ENCODE measurements at regions not wholly inside any gene's neighbourhood (a gene's known extent, or its start where the extent isn't known, plus 50 kb on each side); places are given as distances from the start of the nearest gene placed in this dataset.

DNA sequence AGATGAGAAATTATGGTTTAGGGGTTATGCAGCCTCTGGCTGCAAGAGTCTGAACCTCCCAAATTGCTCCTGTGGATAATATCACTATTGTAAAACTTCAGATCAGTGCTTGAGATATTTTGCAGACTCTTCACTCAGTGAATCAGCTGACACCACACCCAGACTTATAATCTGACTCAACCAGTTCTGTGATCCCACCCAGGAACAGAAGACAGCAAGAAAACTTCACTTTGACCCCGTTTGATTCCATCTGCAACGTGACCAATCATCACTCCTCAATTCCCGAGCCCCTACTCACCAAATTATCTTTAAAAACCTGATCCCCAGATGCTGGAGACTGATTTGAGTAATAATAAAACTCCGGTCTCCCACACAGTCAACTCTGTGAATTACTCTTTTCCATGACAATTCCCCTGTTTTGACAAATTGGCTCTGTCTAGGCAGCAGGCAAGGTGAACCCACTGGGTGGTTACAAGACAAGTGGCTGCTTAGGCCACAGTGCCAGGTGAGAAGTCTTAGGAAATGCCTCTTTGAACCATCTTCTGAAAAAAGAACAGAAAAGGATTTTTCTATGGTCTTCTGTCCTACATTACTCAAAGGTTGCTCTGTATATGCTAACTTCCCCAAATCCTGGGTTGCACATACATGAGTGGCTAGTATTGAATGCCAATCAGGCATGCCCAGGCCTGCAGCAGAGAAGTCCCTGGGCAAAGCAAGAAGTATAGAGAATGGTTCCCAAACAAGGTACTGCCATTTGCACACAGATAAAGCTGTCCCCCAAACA, 588.0 kb downstream of the PRELID2 start (continued):
- TF ChIP-seq, protein P1, sequence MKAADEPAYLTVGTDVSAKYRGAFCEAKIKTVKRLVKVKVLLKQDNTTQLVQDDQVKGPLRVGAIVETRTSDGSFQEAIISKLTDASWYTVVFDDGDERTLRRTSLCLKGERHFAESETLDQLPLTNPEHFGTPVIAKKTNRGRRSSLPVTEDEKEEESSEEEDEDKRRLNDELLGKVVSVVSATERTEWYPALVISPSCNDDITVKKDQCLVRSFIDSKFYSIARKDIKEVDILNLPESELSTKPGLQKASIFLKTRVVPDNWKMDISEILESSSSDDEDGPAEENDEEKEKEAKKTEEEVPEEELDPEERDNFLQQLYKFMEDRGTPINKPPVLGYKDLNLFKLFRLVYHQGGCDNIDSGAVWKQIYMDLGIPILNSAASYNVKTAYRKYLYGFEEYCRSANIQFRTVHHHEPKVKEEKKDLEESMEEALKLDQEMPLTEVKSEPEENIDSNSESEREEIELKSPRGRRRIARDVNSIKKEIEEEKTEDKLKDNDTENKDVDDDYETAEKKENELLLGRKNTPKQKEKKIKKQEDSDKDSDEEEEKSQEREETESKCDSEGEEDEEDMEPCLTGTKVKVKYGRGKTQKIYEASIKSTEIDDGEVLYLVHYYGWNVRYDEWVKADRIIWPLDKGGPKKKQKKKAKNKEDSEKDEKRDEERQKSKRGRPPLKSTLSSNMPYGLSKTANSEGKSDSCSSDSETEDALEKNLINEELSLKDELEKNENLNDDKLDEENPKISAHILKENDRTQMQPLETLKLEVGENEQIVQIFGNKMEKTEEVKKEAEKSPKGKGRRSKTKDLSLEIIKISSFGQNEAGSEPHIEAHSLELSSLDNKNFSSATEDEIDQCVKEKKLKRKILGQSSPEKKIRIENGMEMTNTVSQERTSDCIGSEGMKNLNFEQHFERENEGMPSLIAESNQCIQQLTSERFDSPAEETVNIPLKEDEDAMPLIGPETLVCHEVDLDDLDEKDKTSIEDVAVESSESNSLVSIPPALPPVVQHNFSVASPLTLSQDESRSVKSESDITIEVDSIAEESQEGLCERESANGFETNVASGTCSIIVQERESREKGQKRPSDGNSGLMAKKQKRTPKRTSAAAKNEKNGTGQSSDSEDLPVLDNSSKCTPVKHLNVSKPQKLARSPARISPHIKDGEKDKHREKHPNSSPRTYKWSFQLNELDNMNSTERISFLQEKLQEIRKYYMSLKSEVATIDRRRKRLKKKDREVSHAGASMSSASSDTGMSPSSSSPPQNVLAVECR (CRISPR knock-in tag; IDR thresholded peaks at IDR 0.05; ENCODE audit: borderline replicate concordance), result no peak
- no peak for TF ChIP-seq ZBTB3 (CRISPR knock-in tag; IDR thresholded peaks at IDR 0.05; ENCODE audit: borderline replicate concordance, low read depth)
- TF ChIP-seq ZFP36L1 (CRISPR knock-in tag; IDR thresholded peaks at IDR 0.05), result no peak
- TF ChIP-seq SALL1 (CRISPR knock-in tag; IDR thresholded peaks at IDR 0.05), result no peak
- no peak for TF ChIP-seq XBP1 (CRISPR knock-in tag; IDR thresholded peaks at IDR 0.05)
- TF ChIP-seq ZNF33A (CRISPR knock-in tag; IDR thresholded peaks at IDR 0.05; ENCODE audit: borderline replicate concordance), result no peak

- no peak overlapping the region for H3K27ac ChIP-seq (ENCODE audit: extremely low read length, insufficient read depth, low read length)
- no peaks in the 10 kb centered on the region for H3K9me3 ChIP-seq (ENCODE audit: low read length)
- no peaks in the 10 kb centered on the region for H3K4me1 ChIP-seq (ENCODE audit: insufficient read depth, low read length)
- H3K36me3 ChIP-seq (replicated peaks in 1 of 2; ENCODE audit: control insufficient read depth in 1 of 2, insufficient read depth in 2 of 2, low read length in 2 of 2), result no peaks in the 10 kb centered on the region
- no peak overlapping the region for H3K4me3 ChIP-seq (replicated peaks in 1 of 3; ENCODE audit: insufficient read depth in 1 of 3, low read depth in 2 of 3, low read length in 3 of 3)
- ChIA-PET POLR2A (no interaction called here), CTCF (ENCODE audit: low intra/inter-chr PET ratio, low total read pairs) (no interaction called here)
- no peak overlapping the region for H3K4me2 ChIP-seq (ENCODE audit: low read depth, low read length)
- H3K27me3 ChIP-seq (ENCODE audit: control insufficient read depth in 1 of 2, insufficient read depth in 2 of 2, low read length in 2 of 2), result no peaks in the 10 kb centered on the region
- H4K20me1 ChIP-seq (ENCODE audit: insufficient read depth, low read length), result no peaks in the 10 kb centered on the region
- intact Hi-C loops (cut with micrococcal nuclease; ENCODE audit: unreplicated experiment), result no loop called here
- BruUV-seq (replicated peaks), result no TSS peak
- no peaks in the 10 kb centered on the region for H3K79me2 ChIP-seq (ENCODE audit: insufficient read depth, low read length)
- ATAC-seq, result no peak
- in situ Hi-C loops (cut with HindIII; ENCODE audit: extremely low pct_ligation_motif_present, low pct_unique_long_range_greater_than_20kb), result no loop called here
- no peak overlapping the region for H3K9ac ChIP-seq (ENCODE audit: insufficient read depth, low read depth, low read length)
- 72% methylated on average over 2 of the region's 2 CpGs for WGBS (ENCODE audit: low lambda C conversion rate)
- FAIRE-seq, result no peak
- DNase-seq (ENCODE audit: low spot score), result no peak
- no peak overlapping the region for H2AFZ ChIP-seq (ENCODE audit: low read length)
- TF ChIP-seq DNMT3B (CRISPR knock-in tag; conservative IDR thresholded peaks at IDR 0.05), result no peak
- TF ChIP-seq, protein P2, sequence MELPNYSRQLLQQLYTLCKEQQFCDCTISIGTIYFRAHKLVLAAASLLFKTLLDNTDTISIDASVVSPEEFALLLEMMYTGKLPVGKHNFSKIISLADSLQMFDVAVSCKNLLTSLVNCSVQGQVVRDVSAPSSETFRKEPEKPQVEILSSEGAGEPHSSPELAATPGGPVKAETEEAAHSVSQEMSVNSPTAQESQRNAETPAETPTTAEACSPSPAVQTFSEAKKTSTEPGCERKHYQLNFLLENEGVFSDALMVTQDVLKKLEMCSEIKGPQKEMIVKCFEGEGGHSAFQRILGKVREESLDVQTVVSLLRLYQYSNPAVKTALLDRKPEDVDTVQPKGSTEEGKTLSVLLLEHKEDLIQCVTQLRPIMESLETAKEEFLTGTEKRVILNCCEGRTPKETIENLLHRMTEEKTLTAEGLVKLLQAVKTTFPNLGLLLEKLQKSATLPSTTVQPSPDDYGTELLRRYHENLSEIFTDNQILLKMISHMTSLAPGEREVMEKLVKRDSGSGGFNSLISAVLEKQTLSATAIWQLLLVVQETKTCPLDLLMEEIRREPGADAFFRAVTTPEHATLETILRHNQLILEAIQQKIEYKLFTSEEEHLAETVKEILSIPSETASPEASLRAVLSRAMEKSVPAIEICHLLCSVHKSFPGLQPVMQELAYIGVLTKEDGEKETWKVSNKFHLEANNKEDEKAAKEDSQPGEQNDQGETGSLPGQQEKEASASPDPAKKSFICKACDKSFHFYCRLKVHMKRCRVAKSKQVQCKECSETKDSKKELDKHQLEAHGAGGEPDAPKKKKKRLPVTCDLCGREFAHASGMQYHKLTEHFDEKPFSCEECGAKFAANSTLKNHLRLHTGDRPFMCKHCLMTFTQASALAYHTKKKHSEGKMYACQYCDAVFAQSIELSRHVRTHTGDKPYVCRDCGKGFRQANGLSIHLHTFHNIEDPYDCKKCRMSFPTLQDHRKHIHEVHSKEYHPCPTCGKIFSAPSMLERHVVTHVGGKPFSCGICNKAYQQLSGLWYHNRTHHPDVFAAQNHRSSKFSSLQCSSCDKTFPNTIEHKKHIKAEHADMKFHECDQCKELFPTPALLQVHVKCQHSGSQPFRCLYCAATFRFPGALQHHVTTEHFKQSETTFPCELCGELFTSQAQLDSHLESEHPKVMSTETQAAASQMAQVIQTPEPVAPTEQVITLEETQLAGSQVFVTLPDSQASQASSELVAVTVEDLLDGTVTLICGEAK (IDR thresholded peaks at IDR 0.05), result no peak
- TF ChIP-seq, protein P2 (CRISPR knock-in tag; IDR thresholded peaks at IDR 0.05), result no peak
- no peak for TF ChIP-seq AGO1 (IDR thresholded peaks at IDR 0.05; ENCODE audit: low read depth, low read length, poor library complexity, severe bottlenecking)
Observed at GRCh38 chr5:145246379-145246778, 588.8 kb downstream of the PRELID2 start.

All from HepG2 (cell line).